ENCODE measurements at regions not wholly inside any gene's neighbourhood (a gene's known extent, or its start where the extent isn't known, plus 50 kb on each side); places are given as distances from the start of the nearest gene placed in this dataset.
"Not testable (repeated sequence)": the region's sequence is repeated elsewhere in the genome, so short reads cannot be mapped to it uniquely, and the experiment has no call there.

DNA sequence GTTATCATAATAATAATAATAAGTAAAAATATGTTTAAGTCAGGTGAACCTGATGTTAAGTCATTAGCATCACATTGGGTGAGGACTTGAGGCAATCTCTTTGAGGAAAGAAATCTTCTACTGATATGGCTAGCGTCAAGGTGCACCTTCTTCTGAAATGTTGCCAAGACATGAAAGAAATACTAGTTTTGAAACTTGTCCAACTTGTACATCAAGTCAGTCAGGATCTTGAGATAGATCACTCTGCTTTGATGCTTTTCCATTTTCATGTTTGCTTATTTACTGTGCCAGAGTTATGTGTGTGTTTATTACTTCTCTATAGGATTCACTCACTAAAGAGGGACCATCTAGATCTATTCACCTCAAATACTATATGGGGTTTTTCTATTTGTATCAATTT, 90.0 kb upstream of the USP15 start:
- H3K4me3 ChIP-seq (ENCODE audit: low read depth, low read length) = no peak overlapping the region
- no peak for DNase-seq (ENCODE audit: low read depth)

DNA sequence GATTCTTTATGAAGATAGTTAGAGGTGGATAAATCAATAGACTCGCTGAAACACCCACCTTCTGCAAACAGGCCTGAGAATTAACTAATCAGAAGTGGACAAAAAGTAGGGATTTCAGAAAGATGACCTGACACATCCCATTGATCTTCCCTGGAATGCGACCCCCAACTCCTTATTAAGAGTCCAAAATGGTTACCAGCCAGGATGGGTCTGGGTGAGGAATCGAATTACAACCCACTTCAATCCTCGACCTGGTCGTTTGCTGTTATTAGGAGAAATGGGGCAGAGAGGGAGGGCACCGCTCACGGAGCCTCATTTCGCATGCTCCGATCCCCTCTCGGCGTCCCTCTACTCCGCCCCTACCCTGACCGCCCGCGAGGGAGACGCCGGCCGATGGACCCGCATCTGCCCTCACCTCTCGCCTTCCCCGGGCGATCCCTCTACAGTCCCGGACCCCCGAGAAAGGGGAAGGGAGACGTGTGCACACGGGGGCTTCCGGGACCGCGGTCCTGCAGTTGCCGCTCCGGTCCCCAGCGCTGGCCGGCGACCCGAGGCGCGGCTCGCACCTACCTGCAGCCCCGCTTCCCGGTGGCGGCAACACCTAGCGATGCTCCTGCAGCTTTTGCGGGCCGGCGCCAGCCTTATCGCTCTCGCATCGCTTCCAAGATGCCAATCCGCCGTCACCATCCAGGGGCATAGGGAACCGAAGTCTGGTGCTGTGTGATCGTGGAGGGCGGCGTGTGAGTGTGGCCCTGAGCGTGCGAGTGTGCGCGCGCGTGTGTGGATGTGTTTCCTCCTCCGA, 69.3 kb upstream of the USP15 start:
- peak overlapping the region; percentile 42 for H3K4me3 ChIP-seq (ENCODE audit: low read depth, low read length)
- no peak for DNase-seq (ENCODE audit: low read depth)

DNA sequence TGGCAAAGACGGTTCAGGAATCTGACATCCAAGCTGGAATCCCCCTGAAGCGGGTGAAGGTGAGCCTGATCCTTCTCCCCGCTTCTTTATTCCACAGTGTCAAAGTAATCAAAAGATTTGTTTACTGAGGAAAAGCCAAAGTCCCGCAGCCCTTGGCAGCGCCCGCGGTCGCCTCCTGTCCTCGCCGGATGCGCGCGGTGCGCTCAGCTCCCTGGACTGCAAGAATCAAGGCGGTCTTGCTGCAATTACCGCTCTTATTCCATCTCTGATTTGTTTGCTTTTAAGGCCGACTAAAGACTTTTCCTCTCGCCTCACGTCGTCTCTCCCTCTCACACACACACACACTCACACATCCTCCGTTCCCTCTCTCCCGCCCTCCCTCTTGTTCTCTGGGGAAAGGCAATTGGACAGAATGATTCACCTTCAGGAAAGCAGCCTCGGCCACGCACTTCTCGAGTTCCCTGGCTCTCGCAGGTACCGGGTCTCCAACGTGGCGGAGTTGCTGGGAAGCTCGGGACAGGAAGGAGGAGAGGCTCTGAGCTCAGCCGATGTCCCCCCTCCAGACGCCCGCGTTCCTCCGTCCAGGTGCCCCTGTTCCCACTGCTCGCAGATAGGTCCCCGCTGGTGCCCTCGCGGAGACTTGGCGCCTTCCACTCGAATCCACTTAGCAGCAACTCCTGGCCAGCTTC, 68.6 kb upstream of the USP15 start:
- H3K4me3 ChIP-seq (ENCODE audit: low read depth, low read length) = peak overlapping the region; percentile 42
- DNase-seq (ENCODE audit: low read depth) = peak; percentile 11

DNA sequence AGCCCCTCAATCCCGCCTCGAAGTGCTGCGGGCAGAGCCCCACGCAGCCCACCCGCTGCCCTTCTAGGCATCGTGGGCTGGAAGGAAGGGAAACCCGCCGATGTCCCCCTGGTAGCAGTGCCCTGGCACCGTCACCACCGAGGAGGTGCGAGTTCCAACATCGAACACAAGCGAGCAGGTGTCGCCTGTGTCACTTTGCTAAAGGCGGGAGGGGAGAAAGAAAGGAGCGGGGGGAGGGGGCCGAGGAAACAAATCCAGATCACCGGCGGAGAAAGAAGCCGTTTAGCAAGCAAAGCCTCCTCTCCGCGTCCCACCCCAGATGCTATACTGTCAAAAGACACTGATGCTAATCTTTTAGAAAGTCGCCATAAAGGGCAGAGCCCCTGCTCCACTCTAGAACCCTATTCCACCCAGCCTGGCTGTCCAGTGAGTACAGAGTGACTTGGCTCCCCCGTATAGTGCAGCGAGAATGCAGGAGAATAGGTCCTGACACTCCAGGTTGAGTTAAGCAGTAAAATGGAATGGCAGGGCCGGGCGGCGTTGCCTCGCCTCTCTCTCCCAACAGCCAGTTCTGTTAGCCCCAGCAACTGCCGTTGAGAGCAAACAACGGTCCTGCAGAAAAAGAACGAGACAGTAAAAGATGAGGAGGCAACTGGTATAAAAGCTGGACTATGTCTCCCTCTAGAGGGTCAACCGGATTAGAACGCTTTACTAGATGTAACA, 67.9 kb upstream of the USP15 start:
- peak; percentile 54 for DNase-seq (ENCODE audit: low read depth)
- peak overlapping the region; percentile 42 for H3K4me3 ChIP-seq (ENCODE audit: low read depth, low read length)

DNA sequence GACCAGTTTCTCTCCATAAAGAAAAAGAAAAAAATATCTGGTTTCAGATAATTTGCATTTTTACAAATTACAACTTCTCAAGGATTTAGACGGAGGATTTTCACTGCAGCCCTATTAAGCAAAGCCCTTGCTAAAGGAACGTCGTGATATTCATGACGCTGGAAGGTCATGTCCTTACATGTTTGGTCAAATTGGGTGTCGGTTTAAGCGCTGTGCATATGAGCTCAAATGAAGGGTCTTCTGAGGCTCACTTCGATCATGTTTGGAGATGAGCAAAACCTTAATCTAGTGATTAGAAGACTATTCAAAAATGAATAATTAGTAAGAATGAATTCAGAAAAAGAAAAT, 67.3 kb upstream of the USP15 start:
- DNase-seq (ENCODE audit: low read depth) = no peak
- H3K4me3 ChIP-seq (ENCODE audit: low read depth, low read length) = peak overlapping the region; percentile 42

DNA sequence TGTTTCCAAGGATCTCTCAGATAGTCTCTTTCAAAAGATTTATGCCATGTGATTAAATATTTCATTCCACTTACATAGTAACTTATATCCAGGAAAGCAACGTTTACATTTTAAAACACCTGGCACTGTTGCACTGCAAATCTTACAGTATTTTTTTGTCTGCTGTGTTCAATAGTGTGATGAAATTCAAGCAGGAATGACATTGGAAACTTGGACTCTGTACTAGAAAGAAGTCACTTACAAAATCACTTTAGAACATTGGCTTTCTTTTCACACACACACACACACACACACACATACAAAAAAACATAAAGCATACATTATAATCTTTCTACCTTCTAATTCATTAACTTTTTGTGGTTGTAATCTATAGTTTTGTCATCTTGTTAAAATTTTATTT, 66.2 kb upstream of the USP15 start:
- no peak for DNase-seq (ENCODE audit: low read depth)
- no peak overlapping the region for H3K4me3 ChIP-seq (ENCODE audit: low read depth, low read length)

DNA sequence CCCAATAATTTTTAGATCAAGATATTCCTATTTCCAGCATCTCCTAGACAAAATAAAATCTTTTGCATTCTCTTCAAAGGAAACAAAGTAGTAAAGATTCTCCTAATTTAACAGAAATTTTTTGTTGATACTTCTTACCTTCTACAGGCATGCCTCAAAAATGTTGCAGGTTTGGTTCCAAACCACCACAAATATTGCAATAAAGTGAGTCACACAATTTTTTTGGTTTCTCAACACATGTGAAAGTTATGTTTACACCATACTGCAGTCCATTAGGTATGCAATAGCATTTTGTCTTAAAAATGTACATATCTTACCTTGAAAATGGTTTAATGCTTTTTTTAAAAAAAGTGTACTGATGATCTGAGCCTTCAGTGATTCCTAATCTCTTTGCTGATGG, 65.6 kb upstream of the USP15 start:
- DNase-seq (ENCODE audit: low read depth) = no peak
- no peak overlapping the region for H3K4me3 ChIP-seq (ENCODE audit: low read depth, low read length)

DNA sequence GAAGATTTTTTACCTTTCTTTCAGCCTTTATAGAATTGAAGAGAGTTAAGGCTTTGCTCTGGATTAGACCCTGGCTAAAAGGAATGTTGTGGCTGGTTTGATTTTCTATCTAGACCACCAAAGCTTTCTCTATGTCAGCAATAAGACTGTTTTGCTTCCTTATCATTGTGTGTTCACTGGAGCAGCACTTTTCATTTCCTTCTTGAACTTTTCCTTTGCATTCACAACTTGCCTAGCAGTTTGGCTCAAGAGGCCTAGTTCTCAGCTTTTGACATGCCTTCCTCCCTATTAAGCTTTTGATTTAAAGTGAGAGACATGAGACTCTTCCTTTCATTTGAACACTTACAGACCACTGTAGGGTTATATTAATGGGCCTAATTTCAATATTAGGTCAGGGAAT, 64.1 kb upstream of the USP15 start:
- no peak overlapping the region for H3K4me3 ChIP-seq (ENCODE audit: low read depth, low read length)
- DNase-seq (ENCODE audit: low read depth) = no peak

DNA sequence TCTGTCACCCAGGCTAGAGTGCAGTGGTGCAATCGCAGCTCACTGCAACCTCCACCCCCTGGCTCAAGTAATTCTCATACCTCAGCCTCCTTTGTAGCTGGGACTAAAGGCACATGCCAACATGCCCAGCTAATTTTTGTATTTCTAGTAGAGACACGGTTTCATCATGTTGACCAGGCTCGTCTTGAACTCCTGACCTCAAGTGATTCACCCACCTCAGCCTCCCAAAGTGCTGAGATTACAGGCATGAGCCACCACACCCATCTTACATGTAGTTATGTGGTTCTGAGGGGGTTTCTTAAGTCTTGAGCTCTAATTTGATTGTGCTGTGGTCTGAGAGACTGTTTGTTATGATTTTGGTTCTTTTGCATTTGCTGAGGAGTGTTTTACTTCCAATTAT, 57.3 kb upstream of the USP15 start:
- not testable (repeated sequence) for DNase-seq (ENCODE audit: low read depth); H3K4me3 ChIP-seq (ENCODE audit: low read depth, low read length)

DNA sequence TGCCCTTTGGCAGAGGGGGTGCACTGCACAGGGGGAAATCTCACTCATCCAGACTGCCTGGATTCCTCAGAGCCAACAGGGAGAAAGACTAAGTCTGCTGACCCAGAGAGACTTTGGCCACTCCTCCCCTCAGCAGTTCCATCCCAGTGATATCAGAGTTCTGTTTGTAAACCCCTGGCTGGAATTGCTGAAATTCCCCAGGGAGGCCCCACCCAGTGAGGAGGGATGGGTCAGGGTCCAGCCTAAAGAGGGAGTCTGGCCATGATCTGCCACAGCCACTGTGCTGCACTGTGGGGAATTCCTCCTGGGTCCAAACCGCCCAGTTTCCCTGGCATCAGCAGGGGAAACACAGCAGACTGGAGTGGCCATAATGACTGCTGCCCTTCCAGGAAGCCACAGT, 54.9 kb upstream of the USP15 start:
- H3K4me3 ChIP-seq (ENCODE audit: low read depth, low read length) = no peak overlapping the region
- DNase-seq (ENCODE audit: low read depth) = no peak

DNA sequence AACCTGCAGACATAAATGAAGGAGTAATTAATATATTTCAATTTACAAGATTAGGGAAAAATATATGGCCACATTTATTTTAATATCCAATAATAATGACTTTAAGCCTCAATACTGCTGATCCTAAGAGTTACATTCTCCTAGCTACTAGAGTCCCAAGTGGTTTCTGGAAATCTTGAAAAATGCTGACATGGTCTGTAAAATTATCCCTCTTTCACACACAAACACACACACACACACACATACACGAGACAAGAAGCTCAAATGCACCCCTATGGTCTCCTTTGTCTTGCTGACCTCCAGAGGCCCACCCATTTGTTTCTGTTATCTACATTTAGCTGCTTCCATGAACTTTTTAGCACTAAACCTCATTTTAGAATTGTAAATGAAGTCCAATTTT, 53.0 kb upstream of the USP15 start:
- no peak for DNase-seq (ENCODE audit: low read depth)
- no peak overlapping the region for H3K4me3 ChIP-seq (ENCODE audit: low read depth, low read length)

Measured in skeletal muscle cell (primary cell).